Vagina (tissue), 2 donors: ENCODE measurements at regions not wholly inside any gene's neighbourhood (a gene's known extent, or its start where the extent isn't known, plus 50 kb on each side); places are given as distances from the start of the nearest gene placed in this dataset.

Experiments used
- CTCF ChIP-seq, 3 experiments: fragments of 450-650 bp in 2 of 3; fragments of 200-600 bp in 1 of 3; sonication (generic) in 1 of 3; IDR thresholded peaks; one replicate each; pipeline ENCODE4 v1.5.1; 2017 to 2019; ENCODE audit warnings: antibody characterized with exemption in 3 of 3, mild to moderate bottlenecking in 2 of 3, moderate library complexity in 2 of 3
- POLR2A ChIP-seq, 2 donors: fragments of 450-650 bp; IDR thresholded peaks; one replicate each; pipeline ENCODE4 v1.6.1; 2017; ENCODE audit warnings: antibody characterized with exemption in 2 of 2, mild to moderate bottlenecking in 2 of 2, moderate library complexity in 2 of 2

- no peak for TF ChIP-seq CTCF (IDR thresholded peaks at IDR 0.05)
- no peak for TF ChIP-seq POLR2A (IDR thresholded peaks at IDR 0.05)
These were observed 195.9 kb downstream of the RTP5 start for GRCh38 chr2:242065426-242065825.
